Stomach (tissue), 8 donors: ENCODE measurements at regions not wholly inside any gene's neighbourhood (a gene's known extent, or its start where the extent isn't known, plus 50 kb on each side); places are given as distances from the start of the nearest gene placed in this dataset.

Experiments
- DNase-seq, 2 donors: peaks; one replicate each; pipeline versions ENCODE4 v3.0.0 to v3.0.0-alpha.2; 2013 to 2019
- H3K27ac ChIP-seq, 5 donors: fragments of 200-600 bp in 4 of 5; sonication (generic) in 4 of 5; one replicate each; pipeline ENCODE4 v1.5.1; 2013 to 2019; ENCODE audit warnings: mild to moderate bottlenecking in 1 of 5, moderate library complexity in 1 of 5
- H3K27me3 ChIP-seq, 3 donors: fragments of 200-600 bp; sonication (generic); one replicate each; pipeline ENCODE4 v1.5.1; 2017 to 2019; ENCODE audit warnings: mixed run types in 1 of 3
- H3K36me3 ChIP-seq, 4 donors: fragments of 200-600 bp; sonication (generic); 1 replicate in 3 of 4; 2 replicates in 1 of 4; pipeline ENCODE4 v1.5.1; 2016 to 2019
- H3K4me1 ChIP-seq, 4 donors: fragments of 200-600 bp; sonication (generic); one replicate each; pipeline ENCODE4 v1.5.1; 2016 to 2019
- H3K4me3 ChIP-seq, 4 donors: fragments of 200-600 bp; sonication (generic) in 3 of 4; one replicate each; pipeline ENCODE4 v1.5.1; 2016 to 2019; ENCODE audit warnings: mild to moderate bottlenecking in 1 of 4
- H3K9me3 ChIP-seq, 4 donors: fragments of 200-600 bp; sonication (generic); one replicate each; pipeline ENCODE4 v1.5.1; 2016 to 2019
- EP300 ChIP-seq: sonication (generic); formaldehyde crosslinking; IDR thresholded peaks from one replicate; pipeline ENCODE4 v1.6.1; 2017; ENCODE audit warnings: antibody characterized with exemption
- POLR2A ChIP-seq, 4 donors: fragments of 450-650 bp; IDR thresholded peaks; one replicate each; pipeline ENCODE4 v1.6.1; 2016; ENCODE audit warnings: antibody characterized with exemption in 4 of 4, control low read depth in 2 of 4, mild to moderate bottlenecking in 1 of 4, moderate library complexity in 1 of 4
- POLR2AphosphoS5 ChIP-seq, 3 donors: sonication (generic); formaldehyde crosslinking; IDR thresholded peaks; one replicate each; pipeline ENCODE4 v1.6.1; 2016; ENCODE audit warnings: antibody characterized with exemption in 3 of 3
- WGBS, 5 donors: extraction: QIAGEN DNeasy Blood & Tissue Kit in 3 of 5; methylation state at CpG; one replicate each; pipeline versions ENCODE4 v1.1.5 to v1.1.7; 2013 to 2018; 5-methylcytosine and 5-hydroxymethylcytosine counted together
- intact Hi-C: fragments of 100-400 bp; cut with DNase I; formaldehyde crosslinking; loops from one replicate; pipeline ENCODE4 v1.15.1; 2023; ENCODE audit warnings: low total_unique reads
- TF ChIP-seq, protein P1 (sequence below), 7 experiments: fragments of 450-650 bp in 4 of 7; fragments of 200-600 bp in 3 of 7; sonication (generic) in 3 of 7; IDR thresholded peaks; one replicate each; pipeline ENCODE4 v1.5.1; 2016 to 2019; ENCODE audit warnings: antibody characterized with exemption in 7 of 7, control low read depth in 2 of 7, mild to moderate bottlenecking in 1 of 7
- donor health status: healthy with polysubstance abuse.
- donor health status: Bipolar disorder and iron deficiency.
- donor health status: healthy.

GRCh38 chr10:70943249-70943648, 54.9 kb upstream of the PCBD1 start:
- no peak overlapping the region for H3K27ac ChIP-seq

GRCh38 chr10:70943841-70944466, 55.6 kb upstream of the PCBD1 start:
- Histone ChIP-seq H3K9me3 (no peaks in the 10 kb centered on the region), H3K27ac (no peak overlapping the region), H3K36me3 (no peaks in the 10 kb centered on the region), H3K27me3 (no peaks in the 10 kb centered on the region), H3K4me3 (no peak overlapping the region), H3K4me1 (peaks cover 0 to 7% (median 0%) of the 10 kb centered on the region in 4 donors)
- TF ChIP-seq, protein P1, sequence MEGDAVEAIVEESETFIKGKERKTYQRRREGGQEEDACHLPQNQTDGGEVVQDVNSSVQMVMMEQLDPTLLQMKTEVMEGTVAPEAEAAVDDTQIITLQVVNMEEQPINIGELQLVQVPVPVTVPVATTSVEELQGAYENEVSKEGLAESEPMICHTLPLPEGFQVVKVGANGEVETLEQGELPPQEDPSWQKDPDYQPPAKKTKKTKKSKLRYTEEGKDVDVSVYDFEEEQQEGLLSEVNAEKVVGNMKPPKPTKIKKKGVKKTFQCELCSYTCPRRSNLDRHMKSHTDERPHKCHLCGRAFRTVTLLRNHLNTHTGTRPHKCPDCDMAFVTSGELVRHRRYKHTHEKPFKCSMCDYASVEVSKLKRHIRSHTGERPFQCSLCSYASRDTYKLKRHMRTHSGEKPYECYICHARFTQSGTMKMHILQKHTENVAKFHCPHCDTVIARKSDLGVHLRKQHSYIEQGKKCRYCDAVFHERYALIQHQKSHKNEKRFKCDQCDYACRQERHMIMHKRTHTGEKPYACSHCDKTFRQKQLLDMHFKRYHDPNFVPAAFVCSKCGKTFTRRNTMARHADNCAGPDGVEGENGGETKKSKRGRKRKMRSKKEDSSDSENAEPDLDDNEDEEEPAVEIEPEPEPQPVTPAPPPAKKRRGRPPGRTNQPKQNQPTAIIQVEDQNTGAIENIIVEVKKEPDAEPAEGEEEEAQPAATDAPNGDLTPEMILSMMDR (IDR thresholded peaks at IDR 0.05) = no peak
- TF ChIP-seq POLR2AphosphoS5 (IDR thresholded peaks at IDR 0.05) = no peak
- TF ChIP-seq EP300 = no peak
- TF ChIP-seq POLR2A (IDR thresholded peaks at IDR 0.05) = no peak
- WGBS, 5 donors = 79 to 85% (median 83%) methylated on average over 11 to 14 of the region's 14 CpGs
- intact Hi-C loops = no loop called here
- no peak for DNase-seq

More at GRCh38 chr10:70943249-70943648, 54.9 kb upstream of the PCBD1 start:
- Histone ChIP-seq H3K36me3 (no peaks in the 10 kb centered on the region), H3K9me3 (no peaks in the 10 kb centered on the region), H3K27me3 (no peaks in the 10 kb centered on the region), H3K4me1 (peaks cover 0 to 7% (median 0%) of the 10 kb centered on the region in 4 donors), H3K4me3 (no peak overlapping the region)
- DNase-seq = no peak
- TF ChIP-seq POLR2A (IDR thresholded peaks at IDR 0.05) = no peak
- TF ChIP-seq EP300 = no peak
- intact Hi-C loops = no loop called here
- WGBS, 5 donors = 78 to 86% (median 83%) methylated on average over 3 to 4 of the region's 4 CpGs

DNA sequence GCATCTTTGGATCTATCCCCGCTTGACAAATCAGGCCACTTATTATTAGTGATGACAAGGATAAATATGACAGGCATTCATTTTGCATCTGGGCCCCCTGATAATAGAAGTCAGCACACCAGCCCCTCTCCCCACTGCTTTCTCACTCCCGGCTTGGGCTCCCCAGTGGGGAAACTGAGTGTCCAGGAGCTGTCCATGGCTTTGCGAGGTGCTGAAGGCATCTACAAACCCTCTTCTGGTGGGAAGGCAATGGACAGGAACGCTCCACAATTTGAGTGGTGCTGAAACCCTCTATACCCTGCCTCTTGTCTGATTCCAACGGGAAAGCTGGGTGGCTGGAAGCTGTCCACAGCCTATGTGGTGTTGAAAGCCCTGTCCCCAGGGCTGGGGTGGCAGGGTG, 61.7 kb upstream of the PCBD1 start:
- no peak overlapping the region for H3K4me3 ChIP-seq
- intact Hi-C loops = no loop called here
- H3K9me3 ChIP-seq = no peaks in the 10 kb centered on the region
- DNase-seq = no peak
- 81 to 87% (median 81%) methylated on average over 5 of the region's 5 CpGs for WGBS, 5 donors
- H3K27ac ChIP-seq = no peak overlapping the region
- no peaks in the 10 kb centered on the region for H3K36me3 ChIP-seq
- peaks cover 0 to 6% (median 0%) of the 10 kb centered on the region in 3 donors for H3K27me3 ChIP-seq
- no peak for TF ChIP-seq EP300
- no peak for TF ChIP-seq POLR2A (IDR thresholded peaks at IDR 0.05)
- TF ChIP-seq POLR2AphosphoS5 (IDR thresholded peaks at IDR 0.05) = no peak
- TF ChIP-seq, protein P1 (IDR thresholded peaks at IDR 0.05) = no peak
- H3K4me1 ChIP-seq = no peaks in the 10 kb centered on the region

DNA sequence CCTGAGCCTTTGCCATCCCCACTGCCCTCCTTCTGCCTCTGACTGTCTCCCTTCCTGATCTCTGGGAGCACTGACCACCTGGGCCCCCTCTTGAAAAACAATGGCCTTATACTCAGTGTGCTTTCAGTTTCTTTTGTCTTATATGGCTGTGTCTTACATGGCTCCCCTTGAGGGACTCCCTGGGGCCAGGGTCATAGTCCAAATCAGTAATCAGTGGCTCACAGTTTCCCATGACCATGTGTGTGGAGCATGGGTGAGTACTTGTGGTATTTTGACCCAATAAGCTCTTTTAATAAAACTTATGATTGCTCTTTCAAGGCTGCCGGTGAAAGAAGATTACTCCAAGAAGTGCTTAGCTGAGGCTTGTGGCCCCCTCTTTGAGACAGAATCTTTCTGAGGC, 62.4 kb upstream of the PCBD1 start:
- H3K36me3 ChIP-seq = no peaks in the 10 kb centered on the region
- TF ChIP-seq POLR2A (IDR thresholded peaks at IDR 0.05) = no peak
- no peak for TF ChIP-seq EP300
- TF ChIP-seq, protein P1 (IDR thresholded peaks at IDR 0.05) = no peak
- no peak for TF ChIP-seq POLR2AphosphoS5 (IDR thresholded peaks at IDR 0.05)
- intact Hi-C loops = no loop called here
- peaks cover 0 to 6% (median 0%) of the 10 kb centered on the region in 3 donors for H3K27me3 ChIP-seq
- no peak overlapping the region for H3K4me3 ChIP-seq
- no peaks in the 10 kb centered on the region for H3K4me1 ChIP-seq
- H3K9me3 ChIP-seq = no peaks in the 10 kb centered on the region
- no peak for DNase-seq
- 76 to 97% (median 93%) methylated on average over 1 of the region's 1 CpG for WGBS, 5 donors
- H3K27ac ChIP-seq = no peak overlapping the region

DNA sequence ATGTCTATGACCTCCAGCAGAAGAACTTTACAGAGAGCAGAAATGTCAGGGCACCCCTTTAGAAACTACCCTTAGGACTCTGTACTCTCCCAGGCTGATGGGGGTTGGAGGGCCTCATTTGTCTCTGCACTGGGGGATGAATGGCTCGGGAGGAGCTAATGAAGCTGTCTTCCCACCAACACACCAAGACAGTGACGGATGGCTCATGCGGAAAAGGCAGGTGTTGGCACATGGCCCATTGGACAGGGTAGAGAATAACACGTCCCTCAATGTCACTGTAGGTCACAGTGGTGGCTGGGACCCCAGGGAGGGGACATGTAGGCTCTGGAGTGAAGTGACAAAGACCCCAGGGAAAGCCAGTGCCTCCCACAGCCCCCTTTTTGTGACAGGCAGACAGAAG, 64.0 kb upstream of the PCBD1 start:
- H3K4me1 ChIP-seq = no peaks in the 10 kb centered on the region
- TF ChIP-seq POLR2AphosphoS5 (IDR thresholded peaks at IDR 0.05) = no peak
- no peak for TF ChIP-seq EP300
- TF ChIP-seq, protein P1 (IDR thresholded peaks at IDR 0.05) = no peak
- TF ChIP-seq POLR2A (IDR thresholded peaks at IDR 0.05) = no peak
- WGBS, 5 donors = 53 to 78% (median 65%) methylated on average over 4 of the region's 4 CpGs
- DNase-seq = no peak
- H3K9me3 ChIP-seq = no peaks in the 10 kb centered on the region
- H3K27me3 ChIP-seq = peaks cover 0 to 12% (median 0%) of the 10 kb centered on the region in 3 donors
- H3K36me3 ChIP-seq = no peaks in the 10 kb centered on the region
- no peak overlapping the region for H3K4me3 ChIP-seq
- intact Hi-C loops = no loop called here
- no peak overlapping the region for H3K27ac ChIP-seq
